Subcutaneous abdominal adipose tissue (tissue), 5 donors: ENCODE measurements at regions not wholly inside any gene's neighbourhood (a gene's known extent, or its start where the extent isn't known, plus 50 kb on each side); places are given as distances from the start of the nearest gene placed in this dataset.

Experiments
- H3K27ac ChIP-seq: one replicate; pipeline ENCODE4 v1.7.0; 2013; ENCODE audit warnings: low read depth, mild to moderate bottlenecking, inconsistent platforms, low read length, moderate library complexity
- H3K27me3 ChIP-seq, 5 donors: one replicate each; pipeline ENCODE4 v1.7.0; 2013; ENCODE audit warnings: low read length in 5 of 5, inconsistent platforms in 1 of 5; ENCODE audit not compliant: control insufficient read depth in 5 of 5, insufficient read depth in 4 of 5
- H3K36me3 ChIP-seq, 5 donors: one replicate each; pipeline ENCODE4 v1.7.0; 2013; ENCODE audit warnings: low read length in 5 of 5; ENCODE audit not compliant: control insufficient read depth in 5 of 5, insufficient read depth in 5 of 5
- H3K4me1 ChIP-seq, 5 donors: one replicate each; pipeline ENCODE4 v1.7.0; 2013; ENCODE audit warnings: low read length in 5 of 5, mild to moderate bottlenecking in 3 of 5, moderate library complexity in 1 of 5; ENCODE audit not compliant: control insufficient read depth in 5 of 5, insufficient read depth in 5 of 5
- H3K4me3 ChIP-seq, 5 donors: one replicate each; pipeline ENCODE4 v1.7.0; 2013; ENCODE audit warnings: low read length in 5 of 5, low read depth in 1 of 5
- H3K9ac ChIP-seq, 5 donors: one replicate each; pipeline ENCODE4 v1.7.0; 2013; ENCODE audit warnings: low read length in 5 of 5, mild to moderate bottlenecking in 4 of 5, moderate library complexity in 3 of 5
- H3K9me3 ChIP-seq, 5 donors: one replicate each; pipeline ENCODE4 v1.7.0; 2013; ENCODE audit warnings: low read length in 5 of 5; ENCODE audit not compliant: control insufficient read depth in 5 of 5
- donor health status: healthy.
- donor health status: healthy.
- donor health status: healthy.
- donor health status: healthy.
- donor health status: healthy.

- H3K36me3 ChIP-seq: no peaks in the 10 kb centered on the region
- no peaks in the 10 kb centered on the region for H3K9me3 ChIP-seq
Measured at GRCh38 chr1:219687779-219688178, 74.9 kb upstream of the ZC3H11B start.

GRCh38 chr1:219686171-219686570 lies 73.3 kb upstream of the ZC3H11B start:
- no peaks in the 10 kb centered on the region for H3K9me3 ChIP-seq
- no peak overlapping the region for H3K4me3 ChIP-seq
- H3K27me3 ChIP-seq: no peaks in the 10 kb centered on the region
- no peak overlapping the region for H3K27ac ChIP-seq
- no peak overlapping the region for H3K9ac ChIP-seq
- H3K4me1 ChIP-seq: peaks cover 0 to 5% (median 0%) of the 10 kb centered on the region in 5 donors
- H3K36me3 ChIP-seq: no peaks in the 10 kb centered on the region

More at GRCh38 chr1:219687779-219688178, 74.9 kb upstream of the ZC3H11B start:
- Histone ChIP-seq H3K9ac (no peak overlapping the region), H3K4me1 (peaks cover 0 to 5% (median 0%) of the 10 kb centered on the region in 5 donors), H3K27ac (no peak overlapping the region), H3K4me3 (no peak overlapping the region), H3K27me3 (no peaks in the 10 kb centered on the region)

- no peak overlapping the region for H3K27ac ChIP-seq
- no peaks in the 10 kb centered on the region for H3K9me3 ChIP-seq
- H3K4me3 ChIP-seq: no peak overlapping the region
- no peaks in the 10 kb centered on the region for H3K27me3 ChIP-seq
- H3K9ac ChIP-seq: no peak overlapping the region
- H3K36me3 ChIP-seq: no peaks in the 10 kb centered on the region
- peaks cover 0 to 3% (median 0%) of the 10 kb centered on the region in 5 donors for H3K4me1 ChIP-seq
Measured at GRCh38 chr1:219682788-219683187, 69.9 kb upstream of the ZC3H11B start.

GRCh38 chr1:219681876-219682275 lies 69.0 kb upstream of the ZC3H11B start:
- Histone ChIP-seq H3K4me1 (peaks cover 0 to 3% (median 0%) of the 10 kb centered on the region in 5 donors), H3K27ac (no peak overlapping the region), H3K4me3 (no peak overlapping the region), H3K27me3 (no peaks in the 10 kb centered on the region), H3K9me3 (no peaks in the 10 kb centered on the region), H3K9ac (no peak overlapping the region), H3K36me3 (no peaks in the 10 kb centered on the region)

- no peak overlapping the region for H3K27ac ChIP-seq
- H3K9me3 ChIP-seq: no peaks in the 10 kb centered on the region
- no peak overlapping the region for H3K9ac ChIP-seq
- no peaks in the 10 kb centered on the region for H3K27me3 ChIP-seq
- H3K36me3 ChIP-seq: no peaks in the 10 kb centered on the region
- H3K4me1 ChIP-seq: no peaks in the 10 kb centered on the region
- no peak overlapping the region for H3K4me3 ChIP-seq
Measured at GRCh38 chr1:219676012-219676765, 63.3 kb upstream of the ZC3H11B start.

- no peaks in the 10 kb centered on the region for H3K27me3 ChIP-seq
- no peaks in the 10 kb centered on the region for H3K9me3 ChIP-seq
- no peaks in the 10 kb centered on the region for H3K36me3 ChIP-seq
- peaks cover 0 to 13% (median 11%) of the 10 kb centered on the region in 5 donors for H3K4me1 ChIP-seq
- no peak overlapping the region for H3K4me3 ChIP-seq
- no peak overlapping the region for H3K27ac ChIP-seq
- no peak overlapping the region for H3K9ac ChIP-seq
Measured at GRCh38 chr1:219670426-219671149, 57.7 kb upstream of the ZC3H11B start.

GRCh38 chr1:219669556-219669955 lies 56.7 kb upstream of the ZC3H11B start:
- Histone ChIP-seq H3K4me3 (no peak overlapping the region), H3K9ac (no peak overlapping the region), H3K27ac (no peak overlapping the region), H3K36me3 (no peaks in the 10 kb centered on the region), H3K4me1 (peaks cover 0 to 14% (median 14%) of the 10 kb centered on the region in 5 donors), H3K27me3 (no peaks in the 10 kb centered on the region), H3K9me3 (no peaks in the 10 kb centered on the region)

GRCh38 chr1:219669042-219669441 lies 56.1 kb upstream of the ZC3H11B start:
- Histone ChIP-seq H3K27me3 (no peaks in the 10 kb centered on the region), H3K27ac (no peak overlapping the region), H3K9me3 (no peaks in the 10 kb centered on the region), H3K4me1 (peaks cover 0 to 14% (median 14%) of the 10 kb centered on the region in 5 donors), H3K4me3 (no peak overlapping the region), H3K9ac (no peak overlapping the region), H3K36me3 (no peaks in the 10 kb centered on the region)

GRCh38 chr1:219668446-219668845 lies 55.5 kb upstream of the ZC3H11B start:
- Histone ChIP-seq H3K36me3 (no peaks in the 10 kb centered on the region), H3K27ac (no peak overlapping the region), H3K4me3 (no peak overlapping the region), H3K4me1 (peaks cover 0 to 14% (median 14%) of the 10 kb centered on the region in 5 donors), H3K9me3 (no peaks in the 10 kb centered on the region), H3K27me3 (no peaks in the 10 kb centered on the region), H3K9ac (no peak overlapping the region)

- Histone ChIP-seq H3K4me1 (peaks cover 0 to 14% (median 14%) of the 10 kb centered on the region in 5 donors), H3K9me3 (no peaks in the 10 kb centered on the region), H3K27me3 (no peaks in the 10 kb centered on the region), H3K36me3 (no peaks in the 10 kb centered on the region), H3K27ac (no peak overlapping the region), H3K9ac (no peak overlapping the region), H3K4me3 (no peak overlapping the region)
Measured at GRCh38 chr1:219666242-219666641, 53.3 kb upstream of the ZC3H11B start.
